Hematopoietic multipotent progenitor cell treated with erythropoietin and hydrocortisone succinate and interleukin-3 and kit ligand, for 17 days (in vitro differentiated cells): ENCODE measurements at regions not wholly inside any gene's neighbourhood (a gene's known extent, or its start where the extent isn't known, plus 50 kb on each side); places are given as distances from the start of the nearest gene placed in this dataset.

Source experiments
- DNase-seq: peaks from one replicate; pipeline ENCODE4 v3.0.0-alpha.2; 2015; ENCODE audit warnings: low spot score

- no peak for DNase-seq
Measured at GRCh38 chr9:7394002-7394774, 405.4 kb downstream of the DMAC1 start.

GRCh38 chr9:7392148-7392547 is 407.4 kb downstream of the DMAC1 start:
- DNase-seq, result no peak

- DNase-seq, result no peak
Measured at GRCh38 chr9:7388755-7389154, 410.8 kb downstream of the DMAC1 start.

- DNase-seq, result no peak
Measured at GRCh38 chr9:7387840-7388239, 411.7 kb downstream of the DMAC1 start.

- no peak for DNase-seq
Measured at GRCh38 chr9:7382304-7382703, 417.3 kb downstream of the DMAC1 start.

GRCh38 chr9:7377489-7377888 is 422.1 kb downstream of the DMAC1 start:
- DNase-seq, result no peak

- no peak for DNase-seq
Measured at GRCh38 chr9:7376833-7377232, 422.7 kb downstream of the DMAC1 start.

GRCh38 chr9:7376213-7376612 is 423.4 kb downstream of the DMAC1 start:
- no peak for DNase-seq

- DNase-seq, result no peak
Measured at GRCh38 chr9:7375013-7375511, 424.5 kb downstream of the DMAC1 start.

GRCh38 chr9:7370988-7371387 is 428.6 kb downstream of the DMAC1 start:
- DNase-seq, result no peak

GRCh38 chr9:7370381-7370780 is 429.2 kb downstream of the DMAC1 start:
- DNase-seq, result no peak

- no peak for DNase-seq
Measured at GRCh38 chr9:7369384-7369821, 430.2 kb downstream of the DMAC1 start.

- DNase-seq, result no peak
Measured at GRCh38 chr9:7368410-7369292, 430.9 kb downstream of the DMAC1 start.

GRCh38 chr9:7367726-7368125 is 431.9 kb downstream of the DMAC1 start:
- no peak for DNase-seq

GRCh38 chr9:7366121-7366520 is 433.5 kb downstream of the DMAC1 start:
- DNase-seq, result no peak

- no peak for DNase-seq
Measured at GRCh38 chr9:7363777-7364477, 435.7 kb downstream of the DMAC1 start.

- DNase-seq, result no peak
Measured at GRCh38 chr9:7360513-7360912, 439.1 kb downstream of the DMAC1 start.

- DNase-seq, result no peak
Measured at GRCh38 chr9:7358876-7359275, 440.7 kb downstream of the DMAC1 start.

- DNase-seq, result no peak
Measured at GRCh38 chr9:7354704-7355103, 444.9 kb downstream of the DMAC1 start.

- no peak for DNase-seq
Measured at GRCh38 chr9:7348692-7349091, 450.9 kb downstream of the DMAC1 start.

GRCh38 chr9:7347556-7347955 is 452.0 kb downstream of the DMAC1 start:
- DNase-seq, result no peak

GRCh38 chr9:7346144-7346543 is 453.4 kb downstream of the DMAC1 start:
- DNase-seq, result no peak
